OCI-LY1 (cell line): ENCODE measurements at regions not wholly inside any gene's neighbourhood (a gene's known extent, or its start where the extent isn't known, plus 50 kb on each side); places are given as distances from the start of the nearest gene placed in this dataset.

ENCODE experiments used
- H2AFZ ChIP-seq: fragments of 200-600 bp; sonication (generic), shearing (Covaris generic); 2 replicates; pipeline ENCODE4 v1.6.0; 2014; ENCODE audit warnings: antibody characterized with exemption, mild to moderate bottlenecking, low read length
- H3F3A ChIP-seq: fragments of 200-600 bp; sonication (generic), shearing (Covaris generic); 2 replicates; pipeline ENCODE4 v1.6.0; 2014; ENCODE audit warnings: mild to moderate bottlenecking, antibody characterized with exemption, low read length, moderate library complexity; ENCODE audit not compliant: insufficient read depth
- H3K27ac ChIP-seq: fragments of 200-600 bp; sonication (generic); 2 replicates; pipeline ENCODE4 v1.5.1; 2014; ENCODE audit warnings: low read length, mixed run types, mild to moderate bottlenecking, low read depth; ENCODE audit not compliant: poor library complexity, severe bottlenecking
- H3K27me3 ChIP-seq: fragments of 200-600 bp; sonication (generic); 2 replicates; pipeline ENCODE4 v1.6.0; 2014; ENCODE audit warnings: antibody characterized with exemption, mild to moderate bottlenecking, low read length, moderate library complexity; ENCODE audit not compliant: insufficient read depth
- H3K36me3 ChIP-seq: fragments of 200-600 bp; sonication (generic); 2 replicates; pipeline ENCODE4 v1.6.1; 2014; ENCODE audit warnings: mild to moderate bottlenecking, antibody characterized with exemption, low read length, moderate library complexity, mixed read lengths; ENCODE audit not compliant: insufficient read depth
- H3K4me1 ChIP-seq: fragments of 200-600 bp; sonication (generic); 2 replicates; pipeline ENCODE4 v1.5.1; 2014; ENCODE audit warnings: mild to moderate bottlenecking, low read length, moderate library complexity; ENCODE audit not compliant: insufficient read depth, severe bottlenecking
- H3K4me2 ChIP-seq: fragments of 200-600 bp; sonication (generic), shearing (Covaris generic); 2 replicates; pipeline ENCODE4 v1.6.1; 2014; ENCODE audit warnings: low read length
- H3K4me3 ChIP-seq: fragments of 200-600 bp; sonication (generic); 2 replicates; pipeline ENCODE4 v1.5.1; 2014; ENCODE audit warnings: low read length, low read depth, mild to moderate bottlenecking, mixed read lengths; ENCODE audit not compliant: poor library complexity, severe bottlenecking
- H3K79me2 ChIP-seq: fragments of 200-600 bp; shearing (Covaris generic); 2 replicates; pipeline ENCODE4 v1.6.1; 2016; ENCODE audit warnings: mixed run types, low read length, mixed read lengths; ENCODE audit not compliant: insufficient read depth
- H3K9ac ChIP-seq: fragments of 200-600 bp; sonication (generic), shearing (Covaris generic); 2 replicates; pipeline ENCODE4 v1.6.1; 2014; ENCODE audit warnings: mild to moderate bottlenecking, low read length, mixed read lengths
- H3K9me2 ChIP-seq: fragments of 200-600 bp; sonication (generic), shearing (Covaris generic); 2 replicates; pipeline ENCODE4 v1.6.1; 2014; ENCODE audit warnings: low read depth, mild to moderate bottlenecking, low read length, mixed read lengths
- H3K9me3 ChIP-seq: fragments of 200-600 bp; shearing (Covaris generic); 2 replicates; pipeline ENCODE4 v1.6.1; 2014; ENCODE audit warnings: low read length, mixed read lengths
- H4K20me1 ChIP-seq: fragments of 200-600 bp; sonication (generic), shearing (Covaris generic); 2 replicates; pipeline ENCODE4 v1.6.0; 2016; ENCODE audit warnings: mild to moderate bottlenecking, low read length; ENCODE audit not compliant: insufficient read depth
- EZH2 ChIP-seq: fragments of 200-600 bp; sonication (generic), shearing (Covaris generic); IDR thresholded peaks from 2 replicates; pipeline ENCODE4 v1.8.0; 2017; ENCODE audit warnings: borderline replicate concordance, mixed run types, mild to moderate bottlenecking, antibody characterized with exemption, low read length, moderate library complexity, mixed read lengths
- TF ChIP-seq, protein P1 (sequence below): fragments of 200-600 bp; sonication (generic), shearing (Covaris generic); IDR thresholded peaks from 2 replicates; pipeline ENCODE4 v1.5.1; 2017; ENCODE audit warnings: mild to moderate bottlenecking, antibody characterized with exemption, low read length, moderate library complexity, mixed read lengths

DNA sequence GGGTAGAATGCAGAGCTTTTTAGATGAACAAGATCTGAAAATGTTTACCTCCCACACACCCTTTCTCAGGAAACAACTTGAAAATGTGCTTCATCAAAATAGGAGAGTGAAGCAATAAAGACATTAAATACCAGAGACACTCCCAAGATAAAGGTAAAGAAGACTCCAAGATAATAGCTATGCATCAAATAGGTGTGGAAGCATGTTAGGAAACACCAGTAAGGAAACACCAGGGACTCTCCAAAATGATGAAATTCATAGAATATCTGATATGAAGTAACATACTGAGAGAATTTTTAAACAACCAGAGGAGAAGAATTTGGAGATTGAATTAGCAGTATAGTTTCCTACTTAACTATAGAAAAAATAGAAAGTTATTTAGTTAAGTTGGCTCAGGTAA, 57.0 kb downstream of the OR10A6 start:
- H3K36me3 ChIP-seq = no peaks in the 10 kb centered on the region
- H3K9ac ChIP-seq = no peak overlapping the region
- no peak for TF ChIP-seq EZH2
- TF ChIP-seq, protein P1, sequence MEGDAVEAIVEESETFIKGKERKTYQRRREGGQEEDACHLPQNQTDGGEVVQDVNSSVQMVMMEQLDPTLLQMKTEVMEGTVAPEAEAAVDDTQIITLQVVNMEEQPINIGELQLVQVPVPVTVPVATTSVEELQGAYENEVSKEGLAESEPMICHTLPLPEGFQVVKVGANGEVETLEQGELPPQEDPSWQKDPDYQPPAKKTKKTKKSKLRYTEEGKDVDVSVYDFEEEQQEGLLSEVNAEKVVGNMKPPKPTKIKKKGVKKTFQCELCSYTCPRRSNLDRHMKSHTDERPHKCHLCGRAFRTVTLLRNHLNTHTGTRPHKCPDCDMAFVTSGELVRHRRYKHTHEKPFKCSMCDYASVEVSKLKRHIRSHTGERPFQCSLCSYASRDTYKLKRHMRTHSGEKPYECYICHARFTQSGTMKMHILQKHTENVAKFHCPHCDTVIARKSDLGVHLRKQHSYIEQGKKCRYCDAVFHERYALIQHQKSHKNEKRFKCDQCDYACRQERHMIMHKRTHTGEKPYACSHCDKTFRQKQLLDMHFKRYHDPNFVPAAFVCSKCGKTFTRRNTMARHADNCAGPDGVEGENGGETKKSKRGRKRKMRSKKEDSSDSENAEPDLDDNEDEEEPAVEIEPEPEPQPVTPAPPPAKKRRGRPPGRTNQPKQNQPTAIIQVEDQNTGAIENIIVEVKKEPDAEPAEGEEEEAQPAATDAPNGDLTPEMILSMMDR = no peak
- no peaks in the 10 kb centered on the region for H3K27me3 ChIP-seq
- H3K79me2 ChIP-seq = no peaks in the 10 kb centered on the region
- H3K9me3 ChIP-seq = peaks cover 3% of the 10 kb centered on the region; the same call in 1 of the 2 replicates
- H4K20me1 ChIP-seq = no peaks in the 10 kb centered on the region
- no peak overlapping the region for H3K4me2 ChIP-seq
- peaks cover 17% of the 10 kb centered on the region for H3K4me1 ChIP-seq
- no peak overlapping the region for H3K27ac ChIP-seq
- H2AFZ ChIP-seq = no peak overlapping the region
- H3K4me3 ChIP-seq = no peak overlapping the region
- H3F3A ChIP-seq = no peaks in the 10 kb centered on the region
- no peaks in the 10 kb centered on the region for H3K9me2 ChIP-seq

DNA sequence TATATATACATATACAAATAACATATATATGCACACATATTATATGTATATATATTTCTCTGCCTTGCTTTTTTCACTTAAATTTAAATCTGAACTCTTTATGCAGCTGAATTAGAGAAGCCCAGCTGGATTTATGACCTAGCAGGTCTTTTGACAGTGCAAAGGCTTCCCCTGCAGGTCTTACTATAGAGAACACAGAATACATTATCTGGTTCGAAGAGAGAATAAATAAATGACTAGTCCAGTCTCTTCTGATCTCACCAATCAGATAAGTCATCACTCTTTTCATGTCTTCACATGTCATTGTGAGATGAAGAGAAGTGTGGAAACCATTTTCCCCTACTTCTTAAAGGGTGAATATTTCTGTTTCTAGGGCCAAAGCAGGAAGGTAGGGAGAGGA, 58.2 kb downstream of the OR10A6 start:
- Histone ChIP-seq H3K79me2 (no peaks in the 10 kb centered on the region), H3K4me1 (peaks cover 8% of the 10 kb centered on the region), H3K27ac (peak overlapping the region; percentile 23), H3K27me3 (no peaks in the 10 kb centered on the region), H3K36me3 (no peaks in the 10 kb centered on the region), H3K9ac (no peak overlapping the region), H3K4me2 (no peak overlapping the region), H2AFZ (no peak overlapping the region), H4K20me1 (no peaks in the 10 kb centered on the region), H3K9me3 (peaks cover 3% of the 10 kb centered on the region; the same call in 1 of the 2 replicates), H3K9me2 (no peaks in the 10 kb centered on the region), H3K4me3 (no peak overlapping the region), H3F3A (no peaks in the 10 kb centered on the region)
- no peak for TF ChIP-seq EZH2
- TF ChIP-seq, protein P1 = no peak

DNA sequence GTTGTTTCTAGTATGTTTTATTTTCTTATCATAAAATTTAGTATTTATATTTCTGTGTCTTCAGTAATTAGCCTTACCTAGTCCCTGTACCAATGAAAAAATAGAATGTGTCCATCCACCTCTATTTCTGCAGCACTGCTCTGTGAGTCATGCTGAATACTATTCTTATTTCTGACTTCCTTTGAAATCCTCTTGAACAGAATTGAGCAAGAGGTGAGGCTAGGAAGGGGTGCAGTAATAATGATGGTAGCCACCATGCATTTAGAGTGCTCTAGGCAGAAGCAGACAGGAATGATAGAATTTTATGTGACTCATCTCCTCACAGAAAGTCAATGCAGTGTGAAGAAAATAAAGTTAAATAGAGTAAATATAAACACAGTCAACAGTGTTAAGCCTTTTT, 60.0 kb downstream of the OR10A6 start:
- TF ChIP-seq, protein P1 = no peak
- no peak for TF ChIP-seq EZH2
- Histone ChIP-seq H3K4me2 (no peak overlapping the region), H3K4me3 (no peak overlapping the region), H3F3A (no peaks in the 10 kb centered on the region), H3K36me3 (no peaks in the 10 kb centered on the region), H3K27ac (no peak overlapping the region), H3K9me3 (peaks cover 3% of the 10 kb centered on the region; the same call in 1 of the 2 replicates), H3K4me1 (peaks cover 8% of the 10 kb centered on the region), H4K20me1 (no peaks in the 10 kb centered on the region), H3K9ac (no peak overlapping the region), H3K79me2 (no peaks in the 10 kb centered on the region), H2AFZ (no peak overlapping the region), H3K9me2 (no peaks in the 10 kb centered on the region), H3K27me3 (no peaks in the 10 kb centered on the region)
